ENCODE measurements at regions not wholly inside any gene's neighbourhood (a gene's known extent, or its start where the extent isn't known, plus 50 kb on each side); places are given as distances from the start of the nearest gene placed in this dataset.
A peak's percentile ranks its signal among the peaks of the same experiment; 100 is the strongest.

DNA sequence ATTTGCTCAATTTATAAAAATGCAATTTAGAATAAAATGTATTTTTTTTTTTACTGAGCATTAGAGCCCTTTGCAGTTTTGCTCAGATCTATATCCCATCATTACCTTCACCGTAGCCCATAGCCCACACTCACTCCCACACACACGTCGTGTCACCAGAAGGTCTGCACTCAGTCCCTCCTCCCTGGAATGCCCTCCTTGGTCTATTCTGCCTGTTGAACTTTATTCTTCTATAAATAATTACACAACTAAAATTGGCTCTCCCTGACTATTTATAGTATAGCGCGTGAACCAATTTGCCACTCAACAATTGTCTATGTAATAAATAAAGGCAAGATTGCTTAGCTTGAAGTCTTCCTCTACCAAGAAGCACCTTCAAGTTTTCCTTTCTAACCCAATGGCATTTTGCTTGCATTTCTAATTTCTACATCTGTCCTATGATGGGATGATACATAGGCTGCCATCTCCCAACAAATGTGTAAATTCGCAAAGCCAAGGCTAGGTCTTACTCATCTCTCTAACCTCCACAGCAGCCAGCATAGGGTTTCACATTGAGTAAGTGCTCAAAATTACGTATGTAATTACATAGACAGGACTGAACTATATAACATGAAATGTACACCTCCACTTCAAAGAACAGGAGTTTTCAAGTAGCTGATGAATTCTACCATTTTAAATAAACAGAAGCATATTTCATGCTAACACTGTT lies 172.0 kb upstream of the HES1 start:
- no peak overlapping the region for H3K27ac ChIP-seq (ENCODE audit: extremely low read depth, low read depth, low read length)
- no peaks in the 10 kb centered on the region for H3K9me3 ChIP-seq (ENCODE audit: control insufficient read depth, insufficient read depth, low read depth, low read length)
- no peaks in the 10 kb centered on the region for H3K36me3 ChIP-seq (ENCODE audit: control insufficient read depth in 2 of 2, insufficient read depth in 1 of 2, low read length in 2 of 2)
- ChIA-PET CTCF (interaction anchor here (1.2 kb wide), 1 partner anchor 352 kb away, joined by 5 read pairs; no protein-coding TSS in a partner anchor), POLR2A (no interaction called here)
- H3K4me1 ChIP-seq (ENCODE audit: control insufficient read depth, insufficient read depth, low read length): no peaks in the 10 kb centered on the region; the same call in 1 of the 2 replicates
- no peak overlapping the region for H3K4me3 ChIP-seq (ENCODE audit: low read depth, low read length)
- TF ChIP-seq ZNF341 (tag by site-specific recombination; IDR thresholded peaks at IDR 0.05; ENCODE audit: low read depth) (no peak), ZNF707 (tag by site-specific recombination; IDR thresholded peaks at IDR 0.05) (no peak), ZXDB (tag by site-specific recombination; IDR thresholded peaks at IDR 0.05) (no peak), ZNF677 (tag by site-specific recombination; IDR thresholded peaks at IDR 0.05) (no peak), KLF10 (tag by site-specific recombination; IDR thresholded peaks at IDR 0.05) (no peak), ZFHX2 (tag by site-specific recombination; conservative IDR thresholded peaks at IDR 0.05) (peak; percentile 68; the same call in 1 of the 2 replicates), SP7 (tag by site-specific recombination; IDR thresholded peaks at IDR 0.05) (peak; percentile 84)
- TF ChIP-seq, protein P1, sequence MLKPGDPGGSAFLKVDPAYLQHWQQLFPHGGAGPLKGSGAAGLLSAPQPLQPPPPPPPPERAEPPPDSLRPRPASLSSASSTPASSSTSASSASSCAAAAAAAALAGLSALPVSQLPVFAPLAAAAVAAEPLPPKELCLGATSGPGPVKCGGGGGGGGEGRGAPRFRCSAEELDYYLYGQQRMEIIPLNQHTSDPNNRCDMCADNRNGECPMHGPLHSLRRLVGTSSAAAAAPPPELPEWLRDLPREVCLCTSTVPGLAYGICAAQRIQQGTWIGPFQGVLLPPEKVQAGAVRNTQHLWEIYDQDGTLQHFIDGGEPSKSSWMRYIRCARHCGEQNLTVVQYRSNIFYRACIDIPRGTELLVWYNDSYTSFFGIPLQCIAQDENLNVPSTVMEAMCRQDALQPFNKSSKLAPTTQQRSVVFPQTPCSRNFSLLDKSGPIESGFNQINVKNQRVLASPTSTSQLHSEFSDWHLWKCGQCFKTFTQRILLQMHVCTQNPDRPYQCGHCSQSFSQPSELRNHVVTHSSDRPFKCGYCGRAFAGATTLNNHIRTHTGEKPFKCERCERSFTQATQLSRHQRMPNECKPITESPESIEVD (tag by site-specific recombination; IDR thresholded peaks at IDR 0.05): peak; percentile 29; the same call in 1 of the 2 replicates
- TF ChIP-seq, protein P2, sequence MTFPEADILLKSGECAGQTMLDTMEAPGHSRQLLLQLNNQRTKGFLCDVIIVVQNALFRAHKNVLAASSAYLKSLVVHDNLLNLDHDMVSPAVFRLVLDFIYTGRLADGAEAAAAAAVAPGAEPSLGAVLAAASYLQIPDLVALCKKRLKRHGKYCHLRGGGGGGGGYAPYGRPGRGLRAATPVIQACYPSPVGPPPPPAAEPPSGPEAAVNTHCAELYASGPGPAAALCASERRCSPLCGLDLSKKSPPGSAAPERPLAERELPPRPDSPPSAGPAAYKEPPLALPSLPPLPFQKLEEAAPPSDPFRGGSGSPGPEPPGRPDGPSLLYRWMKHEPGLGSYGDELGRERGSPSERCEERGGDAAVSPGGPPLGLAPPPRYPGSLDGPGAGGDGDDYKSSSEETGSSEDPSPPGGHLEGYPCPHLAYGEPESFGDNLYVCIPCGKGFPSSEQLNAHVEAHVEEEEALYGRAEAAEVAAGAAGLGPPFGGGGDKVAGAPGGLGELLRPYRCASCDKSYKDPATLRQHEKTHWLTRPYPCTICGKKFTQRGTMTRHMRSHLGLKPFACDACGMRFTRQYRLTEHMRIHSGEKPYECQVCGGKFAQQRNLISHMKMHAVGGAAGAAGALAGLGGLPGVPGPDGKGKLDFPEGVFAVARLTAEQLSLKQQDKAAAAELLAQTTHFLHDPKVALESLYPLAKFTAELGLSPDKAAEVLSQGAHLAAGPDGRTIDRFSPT (tag by site-specific recombination; IDR thresholded peaks at IDR 0.05): 0 out of 2 replicates have a peak, but pooled peaks have one; percentile 23

DNA sequence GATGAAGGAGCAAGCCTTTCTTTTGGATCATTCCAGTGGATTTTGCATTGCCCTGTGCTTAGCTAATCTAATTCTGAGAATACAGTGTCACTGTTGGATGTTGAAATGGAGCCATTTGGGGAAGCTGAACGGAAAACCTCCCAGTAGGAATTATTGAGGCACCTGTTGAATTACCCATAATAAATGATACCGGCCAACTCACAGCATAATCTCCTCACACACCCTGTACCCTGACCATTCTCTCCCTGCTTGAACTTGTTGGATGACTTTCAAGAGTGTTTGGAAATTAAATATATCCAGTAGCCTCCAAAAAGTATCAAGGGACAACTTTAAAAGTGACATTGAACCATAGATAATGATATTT lies 171.4 kb upstream of the HES1 start:
- CTCF ChIA-PET: interaction anchor here (1.0 to 1.2 kb wide), 2 partner anchors 30 to 351 kb away, joined by 3 to 5 read pairs; no protein-coding TSS in a partner anchor
- TF ChIP-seq SCRT2 (tag by site-specific recombination; IDR thresholded peaks at IDR 0.05) (peak; percentile 75), ZNF175 (tag by site-specific recombination; IDR thresholded peaks at IDR 0.05) (no peak), ZNF610 (tag by site-specific recombination; IDR thresholded peaks at IDR 0.05; ENCODE audit: borderline replicate concordance) (no peak), ZSCAN23 (tag by site-specific recombination; IDR thresholded peaks at IDR 0.05) (no peak)
- TF ChIP-seq, protein P3, sequence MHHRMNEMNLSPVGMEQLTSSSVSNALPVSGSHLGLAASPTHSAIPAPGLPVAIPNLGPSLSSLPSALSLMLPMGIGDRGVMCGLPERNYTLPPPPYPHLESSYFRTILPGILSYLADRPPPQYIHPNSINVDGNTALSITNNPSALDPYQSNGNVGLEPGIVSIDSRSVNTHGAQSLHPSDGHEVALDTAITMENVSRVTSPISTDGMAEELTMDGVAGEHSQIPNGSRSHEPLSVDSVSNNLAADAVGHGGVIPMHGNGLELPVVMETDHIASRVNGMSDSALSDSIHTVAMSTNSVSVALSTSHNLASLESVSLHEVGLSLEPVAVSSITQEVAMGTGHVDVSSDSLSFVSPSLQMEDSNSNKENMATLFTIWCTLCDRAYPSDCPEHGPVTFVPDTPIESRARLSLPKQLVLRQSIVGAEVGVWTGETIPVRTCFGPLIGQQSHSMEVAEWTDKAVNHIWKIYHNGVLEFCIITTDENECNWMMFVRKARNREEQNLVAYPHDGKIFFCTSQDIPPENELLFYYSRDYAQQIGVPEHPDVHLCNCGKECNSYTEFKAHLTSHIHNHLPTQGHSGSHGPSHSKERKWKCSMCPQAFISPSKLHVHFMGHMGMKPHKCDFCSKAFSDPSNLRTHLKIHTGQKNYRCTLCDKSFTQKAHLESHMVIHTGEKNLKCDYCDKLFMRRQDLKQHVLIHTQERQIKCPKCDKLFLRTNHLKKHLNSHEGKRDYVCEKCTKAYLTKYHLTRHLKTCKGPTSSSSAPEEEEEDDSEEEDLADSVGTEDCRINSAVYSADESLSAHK (tag by site-specific recombination; IDR thresholded peaks at IDR 0.05): no peak
- no peaks in the 10 kb centered on the region; the same call in 1 of the 2 replicates for H3K4me1 ChIP-seq (ENCODE audit: control insufficient read depth, insufficient read depth, low read length)
- H3K9me3 ChIP-seq (ENCODE audit: control insufficient read depth, insufficient read depth, low read depth, low read length): no peaks in the 10 kb centered on the region
- no peak overlapping the region for H3K27ac ChIP-seq (ENCODE audit: extremely low read depth, low read depth, low read length)
- POLR2A ChIA-PET: no interaction called here
- no peak overlapping the region for H3K4me3 ChIP-seq (ENCODE audit: low read depth, low read length)
- H3K36me3 ChIP-seq (ENCODE audit: control insufficient read depth in 2 of 2, insufficient read depth in 1 of 2, low read length in 2 of 2): no peaks in the 10 kb centered on the region

All from HEK293 (cell line).